ENCODE measurements at regions not wholly inside any gene's neighbourhood (a gene's known extent, or its start where the extent isn't known, plus 50 kb on each side); places are given as distances from the start of the nearest gene placed in this dataset.

DNA sequence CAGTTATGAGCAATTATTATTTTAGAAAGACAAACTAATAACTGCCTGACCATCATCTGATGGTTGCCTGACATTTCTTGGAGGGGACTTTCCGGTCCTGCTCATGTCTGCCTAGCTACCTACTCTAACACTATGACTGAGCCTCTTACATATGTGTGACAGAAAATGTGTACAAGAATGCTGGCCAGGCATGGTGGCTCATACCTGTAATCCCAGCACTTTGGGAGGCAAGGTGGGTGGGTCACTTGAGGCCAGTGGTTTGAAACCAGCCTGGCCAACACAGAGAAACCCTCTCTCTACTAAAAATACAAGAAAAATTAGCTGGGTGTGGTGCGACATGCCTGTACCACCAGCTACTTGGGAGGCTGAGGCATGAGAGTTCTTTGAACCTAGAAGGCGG is 666.3 kb downstream of the KCNJ3 start:
- no peak overlapping the region for H3K56ac ChIP-seq (replicated peaks; ENCODE audit: insufficient read length, low read depth, low read length)
- POLR2A ChIA-PET (ENCODE audit: partially characterized antibody), result interaction anchor here (0.6 kb wide), 1 partner anchor 1939 kb away, joined by 3 read pairs; no protein-coding TSS in a partner anchor
- H3K14ac ChIP-seq (ENCODE audit: insufficient read length), result no peak overlapping the region
- no peak overlapping the region for H2BK12ac ChIP-seq (ENCODE audit: low read depth, low read length)
- no peak overlapping the region for H4K8ac ChIP-seq (ENCODE audit: extremely low read depth, insufficient read depth, low read length)
- H2AFZ ChIP-seq (ENCODE audit: low read length), result no peak overlapping the region
- no peak overlapping the region for H3K27ac ChIP-seq (ENCODE audit: low read depth, low read length)
- TF ChIP-seq CHD2 (IDR thresholded peaks at IDR 0.05; ENCODE audit: low read length), result no peak
- TF ChIP-seq, protein P1, sequence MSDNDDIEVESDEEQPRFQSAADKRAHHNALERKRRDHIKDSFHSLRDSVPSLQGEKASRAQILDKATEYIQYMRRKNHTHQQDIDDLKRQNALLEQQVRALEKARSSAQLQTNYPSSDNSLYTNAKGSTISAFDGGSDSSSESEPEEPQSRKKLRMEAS (IDR thresholded peaks at IDR 0.05), result no peak
- H2BK120ac ChIP-seq (replicated peaks; ENCODE audit: low read depth, low read length), result no peak overlapping the region
- CTCF ChIA-PET (ENCODE audit: partially characterized antibody), result interaction anchor here (1.8 to 1.9 kb wide), 2 partner anchors 12 to 709 kb away, joined by 3 to 10 read pairs; no protein-coding TSS in a partner anchor
- no peak overlapping the region for H3K18ac ChIP-seq (ENCODE audit: extremely low read depth, low read length)
- H3K4ac ChIP-seq (replicated peaks; ENCODE audit: insufficient read length, low read depth, low read length), result no peak overlapping the region
- no peak for DNase-seq (ENCODE audit: low read depth in 1 of 2, low spot score in 2 of 2)
- H3K4me2 ChIP-seq (ENCODE audit: insufficient read depth in 1 of 2, low read depth in 2 of 2, low read length in 2 of 2), result no peak overlapping the region
- H3K23ac ChIP-seq (ENCODE audit: insufficient read length), result no peak overlapping the region
- no peaks in the 10 kb centered on the region for H3K23me2 ChIP-seq (ENCODE audit: low read depth, low read length)
- no peak overlapping the region for H2AK5ac ChIP-seq (ENCODE audit: low read depth, low read length)
- no peaks in the 10 kb centered on the region for H3K79me1 ChIP-seq (ENCODE audit: low read depth, low read length)
- no peaks in the 10 kb centered on the region for H3K79me2 ChIP-seq (ENCODE audit: control insufficient read depth in 1 of 2, insufficient read depth in 2 of 2, low read length in 2 of 2)
- no peaks in the 10 kb centered on the region for H3K4me1 ChIP-seq (replicated peaks in 1 of 4; ENCODE audit: control insufficient read depth in 3 of 4, insufficient read depth in 4 of 4, low read length in 3 of 4)
- H3K4me3 ChIP-seq (ENCODE audit: extremely low read depth in 1 of 4, insufficient read depth in 2 of 4, low read depth in 3 of 4, low read length in 4 of 4), result no peak overlapping the region
- H2BK15ac ChIP-seq (ENCODE audit: low read length), result no peak overlapping the region
- H2BK20ac ChIP-seq (ENCODE audit: low read length), result no peak overlapping the region
- H3K9me3 ChIP-seq (ENCODE audit: insufficient read depth in 2 of 2, low read depth in 1 of 2, low read length in 1 of 2), result no peaks in the 10 kb centered on the region
- H3K36me3 ChIP-seq (ENCODE audit: control insufficient read depth in 2 of 4, insufficient read depth in 4 of 4, low read length in 3 of 4), result no peaks in the 10 kb centered on the region
- 98% methylated on average over 3 of the region's 3 CpGs; no CpG with 5 or more reads in 1 of the 2 experiments for WGBS, 2 experiments (ENCODE audit: extremely low coverage in 1 of 2, insufficient coverage in 1 of 2, insufficient read length in 1 of 2, insufficient replicate concordance in 2 of 2, low coverage in 1 of 2, low lambda C conversion rate in 2 of 2, missing lambda C conversion rate in 1 of 2)
- no peak overlapping the region for H4K91ac ChIP-seq (replicated peaks; ENCODE audit: insufficient read length, low read length)
- H4K5ac ChIP-seq (ENCODE audit: insufficient read length, low read depth, low read length), result no peak overlapping the region
- no peaks in the 10 kb centered on the region for H3K27me3 ChIP-seq (replicated peaks in 1 of 4; ENCODE audit: control insufficient read depth in 3 of 4, extremely low read depth in 1 of 4, insufficient read depth in 3 of 4, low read length in 3 of 4)
- no peak for FAIRE-seq
- no peak overlapping the region for H2BK5ac ChIP-seq (ENCODE audit: low read depth, low read length)
- H4K20me1 ChIP-seq (replicated peaks in 1 of 2; ENCODE audit: control insufficient read depth in 1 of 2, insufficient read depth in 2 of 2, low read length in 2 of 2), result no peaks in the 10 kb centered on the region
- no peak overlapping the region for H3K9ac ChIP-seq (replicated peaks in 1 of 4; ENCODE audit: extremely low read depth in 1 of 4, low read depth in 3 of 4, low read length in 3 of 4)

Data from H1 (cell line).